ENCODE measurements at regions not wholly inside any gene's neighbourhood (a gene's known extent, or its start where the extent isn't known, plus 50 kb on each side); places are given as distances from the start of the nearest gene placed in this dataset.

DNA sequence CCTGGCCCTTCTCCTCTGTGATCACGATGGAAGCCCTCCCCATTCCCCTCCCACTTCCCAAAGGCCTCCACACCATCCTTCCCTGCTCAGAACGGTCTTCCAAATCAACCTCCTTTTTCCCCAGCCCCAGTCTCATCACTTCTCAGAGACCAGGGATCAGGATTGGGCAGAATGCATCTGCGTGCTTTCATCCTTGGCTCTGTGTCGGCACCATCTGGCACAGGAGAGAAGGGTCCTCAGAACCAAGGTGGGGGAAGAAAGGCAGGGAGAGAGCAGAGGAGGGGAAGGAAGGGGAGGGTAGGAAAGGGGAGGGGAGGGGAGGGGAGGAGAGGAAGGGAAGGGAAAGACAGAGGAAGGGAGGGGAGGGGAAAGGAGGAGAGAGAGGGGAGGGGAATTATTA lies 52.4 kb upstream of the FICD start:
- DNase-seq (ENCODE audit: low spot score): no peak

DNA sequence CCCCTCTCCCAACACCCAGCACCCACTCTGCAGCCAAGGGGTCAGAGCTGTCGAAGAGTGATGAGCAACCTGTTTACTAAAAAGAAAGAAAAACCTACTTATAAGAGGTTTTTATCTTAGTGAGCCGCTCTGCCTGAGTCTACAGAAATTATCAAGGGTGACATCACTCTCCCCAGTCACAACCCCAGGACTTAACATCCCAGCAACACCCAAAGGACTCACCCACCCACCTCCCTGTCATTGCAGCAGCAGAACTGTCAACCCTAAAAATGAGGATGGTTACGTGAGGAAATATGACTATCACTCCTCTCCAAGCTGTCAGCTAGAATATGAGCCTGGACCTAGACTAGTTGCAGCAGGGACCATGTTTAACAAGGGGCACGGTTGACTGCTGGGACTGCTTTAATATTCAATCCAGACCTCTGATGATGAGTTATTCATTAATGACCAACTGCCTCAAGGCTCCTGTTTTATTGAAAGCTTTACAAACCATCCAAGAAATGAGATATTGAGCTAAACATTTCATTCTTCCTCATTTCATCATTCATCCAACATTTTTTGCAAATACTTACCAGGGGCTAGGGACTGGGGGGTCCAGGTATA lies 53.9 kb upstream of the FICD start:
- no peak for DNase-seq (ENCODE audit: low spot score)

DNA sequence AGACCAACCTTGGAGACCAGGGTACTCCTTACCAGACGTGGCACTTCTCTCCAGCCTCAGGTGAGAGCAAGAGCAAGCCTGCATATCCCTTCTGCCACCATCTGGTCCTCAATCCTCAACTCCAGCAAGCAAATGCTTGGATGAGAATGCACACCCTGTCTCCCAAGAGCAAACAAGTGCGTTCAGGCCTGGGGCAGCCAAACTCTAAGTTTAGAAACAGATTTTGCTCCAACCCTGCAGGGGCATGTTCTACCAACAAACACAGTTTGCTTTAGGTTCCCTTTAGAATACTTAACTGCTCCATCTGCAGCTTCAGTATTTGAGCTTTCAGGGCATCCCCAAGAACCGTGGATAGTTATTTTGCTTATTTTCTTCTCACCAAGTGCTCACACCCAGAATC lies 55.9 kb upstream of the FICD start:
- no peak for DNase-seq (ENCODE audit: low spot score)

DNA sequence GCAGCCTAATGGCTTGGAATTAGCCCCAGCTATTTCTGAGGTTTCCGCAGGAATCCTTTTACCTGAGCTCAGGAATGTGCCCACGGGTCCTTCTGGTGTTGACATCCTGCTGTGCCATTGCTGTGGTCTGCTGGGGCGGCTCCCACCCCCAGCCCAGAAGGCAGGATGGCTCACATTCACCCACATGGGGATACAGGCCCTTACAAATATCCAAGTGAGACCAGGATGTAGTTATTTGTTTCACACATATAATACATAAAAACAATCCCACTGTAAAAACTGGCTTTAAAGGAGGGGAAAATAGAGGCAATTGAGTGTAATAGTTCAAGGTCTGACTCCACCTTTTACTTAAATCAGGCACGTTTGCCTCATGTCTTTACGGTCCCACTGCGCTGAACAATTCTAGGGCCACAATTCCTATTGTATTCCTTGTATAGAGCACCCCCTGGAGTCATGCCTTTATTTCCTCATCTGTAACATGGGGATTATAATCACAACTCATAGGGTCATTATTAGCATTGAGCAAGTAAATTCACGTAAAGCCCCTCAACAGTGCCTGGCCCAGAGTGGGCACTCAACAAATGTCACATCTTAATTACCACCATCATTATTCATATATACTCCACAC lies 57.2 kb upstream of the FICD start:
- peak; percentile 19 for DNase-seq (ENCODE audit: low spot score)

DNA sequence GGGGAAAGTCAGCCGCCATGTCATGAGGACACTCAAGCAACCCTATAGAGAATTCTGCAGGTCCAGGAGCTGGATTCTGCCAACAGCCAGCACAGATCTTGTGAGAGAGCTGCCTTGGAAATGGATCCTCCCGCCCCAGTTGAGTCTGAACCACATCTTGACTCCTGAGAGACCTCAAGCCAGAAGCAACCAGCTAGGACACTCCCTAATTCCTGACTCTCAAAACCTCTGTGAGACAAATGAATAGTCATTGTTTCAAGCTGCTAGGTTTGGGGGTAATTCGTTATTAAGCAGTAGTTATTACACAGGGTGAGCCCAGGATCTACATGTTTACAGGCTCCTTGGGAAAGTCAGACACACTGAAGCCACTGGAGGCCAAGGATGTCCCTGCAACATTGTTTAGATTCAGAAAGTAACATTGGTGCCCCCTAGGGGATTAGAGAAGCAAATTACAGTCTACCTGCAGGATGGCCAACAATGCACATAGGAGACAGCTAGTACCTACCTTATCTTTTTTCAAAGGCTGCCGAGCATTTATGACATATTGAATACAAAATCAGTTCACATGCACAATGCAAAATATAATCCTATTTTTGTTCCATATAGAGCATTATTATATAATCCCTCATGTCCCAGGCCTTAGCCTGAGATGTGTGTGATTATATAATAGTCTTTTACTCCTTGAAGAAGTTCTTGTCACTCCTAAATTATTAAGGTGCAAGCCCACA lies 57.9 kb upstream of the FICD start:
- peak; percentile 82 for DNase-seq (ENCODE audit: low spot score)

DNA sequence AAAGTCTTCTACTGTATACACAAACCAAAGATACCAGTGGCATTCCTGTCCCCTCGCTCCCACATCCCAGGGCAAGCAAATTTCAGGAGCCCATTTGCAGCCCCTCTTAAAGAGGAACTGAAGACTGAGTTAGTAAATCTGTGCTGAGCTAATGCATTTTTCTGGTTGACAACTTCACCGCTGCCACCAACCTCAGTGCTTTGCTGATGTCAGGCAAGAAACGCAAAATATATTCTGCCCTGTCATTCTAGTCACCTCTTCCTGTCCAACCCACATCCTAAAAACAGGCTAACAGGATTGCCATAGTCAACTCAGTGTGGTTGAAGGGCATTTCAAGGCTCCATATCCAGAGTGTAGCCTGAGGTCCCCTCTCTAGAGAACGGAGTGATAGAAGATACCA lies 59.4 kb upstream of the FICD start:
- DNase-seq (ENCODE audit: low spot score): no peak

DNA sequence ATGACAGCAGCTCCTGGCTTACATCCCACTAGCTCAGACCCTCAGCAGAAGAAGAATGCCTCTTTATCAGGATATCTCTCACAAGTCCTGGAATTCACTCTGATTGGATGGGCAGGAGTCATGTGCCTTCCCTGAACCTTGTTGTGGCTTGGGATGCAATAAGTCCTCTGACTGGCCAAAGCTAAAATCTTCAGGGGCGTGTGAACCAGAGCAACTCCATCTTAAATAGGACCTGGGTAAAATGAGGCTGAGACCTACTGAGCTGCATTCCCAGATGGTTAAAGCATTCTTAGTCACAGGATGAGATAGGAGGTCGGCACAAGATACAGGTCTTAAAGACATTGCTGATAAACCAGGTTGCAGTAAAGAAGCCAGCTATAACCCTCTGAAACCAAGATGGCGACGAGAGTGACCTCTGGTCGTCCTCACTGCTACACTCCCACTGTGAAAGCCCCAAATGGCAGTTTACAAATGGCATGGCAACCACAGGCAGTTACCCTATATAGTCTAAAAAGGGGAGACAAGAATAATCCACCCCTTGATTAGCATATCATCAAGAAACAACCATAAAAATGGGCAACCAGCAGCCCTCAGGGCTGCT lies 60.4 kb upstream of the FICD start:
- no peak for DNase-seq (ENCODE audit: low spot score)

DNA sequence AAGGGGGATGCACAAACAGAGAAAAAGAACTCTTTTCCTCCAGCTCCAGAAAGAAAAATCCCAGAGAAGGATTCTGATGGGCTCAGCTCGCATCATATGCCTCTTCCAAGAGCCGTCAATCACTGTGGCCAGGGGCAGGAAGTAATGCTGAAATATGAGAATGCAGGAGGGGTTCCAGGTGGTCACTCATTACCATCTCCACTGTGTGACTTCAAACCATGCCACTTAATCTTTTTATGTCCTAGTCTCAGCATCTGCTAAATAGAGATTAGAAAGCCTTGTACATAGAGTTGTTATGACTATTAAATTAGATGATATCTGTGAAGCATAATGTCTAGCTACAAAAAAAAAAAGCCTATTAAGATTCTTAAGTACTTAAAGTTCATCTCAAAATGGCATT lies 65.6 kb upstream of the FICD start:
- DNase-seq (ENCODE audit: low spot score): no peak

DNA sequence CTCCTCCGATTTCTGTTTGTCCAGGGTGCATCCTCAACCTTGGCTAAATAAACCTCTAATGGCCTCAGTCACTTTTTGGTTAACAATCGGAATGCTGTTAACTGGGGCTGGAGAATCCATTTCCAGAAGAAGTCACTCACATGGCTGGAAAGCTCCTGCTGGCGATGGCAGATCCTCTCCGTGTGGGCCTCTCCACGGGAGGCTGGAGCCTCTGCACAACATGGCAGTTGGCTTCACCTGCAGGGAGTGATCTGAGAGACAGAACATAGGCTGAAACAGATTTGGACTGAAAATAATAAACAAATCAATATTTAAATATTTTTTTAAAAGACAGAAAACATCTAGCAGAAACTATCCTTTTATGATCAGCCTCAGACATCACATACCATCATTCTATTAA lies 66.8 kb upstream of the FICD start:
- DNase-seq (ENCODE audit: low spot score): no peak

DNA sequence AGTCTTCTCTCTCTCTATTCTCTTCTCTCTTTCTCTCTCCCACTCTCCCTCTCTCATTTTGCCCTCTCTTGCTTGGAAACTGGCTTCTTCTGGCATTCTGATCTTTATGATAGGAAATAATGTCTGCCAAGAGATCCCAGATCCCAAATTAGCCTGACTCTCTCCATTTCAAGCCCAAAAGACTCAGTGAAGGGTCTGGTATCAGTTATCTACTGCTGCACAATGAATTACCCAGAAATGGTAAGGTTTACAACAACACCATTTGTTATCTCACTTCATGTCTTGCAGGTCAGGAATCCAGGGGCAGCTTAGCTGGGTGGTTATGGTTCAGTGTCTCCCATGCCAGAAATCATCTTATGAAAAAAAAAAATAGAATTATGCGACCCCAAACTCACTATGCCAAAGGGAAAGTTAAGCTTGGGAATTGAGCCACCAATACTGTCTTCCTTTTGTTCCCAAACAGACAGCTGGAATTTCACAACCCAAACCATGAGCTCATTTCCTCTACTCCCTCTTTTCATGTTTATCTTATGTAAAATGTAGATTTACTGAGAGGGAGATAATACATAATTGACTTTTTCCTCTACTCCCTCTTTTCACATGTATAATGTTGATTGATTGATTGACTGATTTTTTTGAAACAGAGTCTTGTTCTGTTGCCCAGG lies 67.8 kb upstream of the FICD start:
- DNase-seq (ENCODE audit: low spot score): no peak

DNA sequence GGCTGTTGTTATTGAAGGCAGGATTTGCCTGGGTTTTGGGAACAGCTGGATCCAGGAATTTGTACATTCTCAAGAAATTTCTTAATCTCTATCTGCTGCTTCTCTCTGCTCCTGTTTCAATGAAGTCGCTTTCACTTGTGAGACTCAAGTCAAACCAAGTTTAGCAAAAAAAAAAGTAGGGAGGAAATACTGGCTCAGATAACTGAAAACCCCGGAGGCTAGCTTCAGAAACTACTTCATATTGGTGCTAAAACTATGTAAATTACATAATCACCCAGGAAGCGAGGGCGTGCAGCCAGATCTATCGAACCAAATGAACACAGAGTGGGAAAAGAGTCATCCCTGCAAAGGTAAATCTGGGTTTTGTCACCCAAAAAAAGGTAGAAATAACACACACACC lies 68.3 kb upstream of the FICD start:
- DNase-seq (ENCODE audit: low spot score): peak; percentile 48

DNA sequence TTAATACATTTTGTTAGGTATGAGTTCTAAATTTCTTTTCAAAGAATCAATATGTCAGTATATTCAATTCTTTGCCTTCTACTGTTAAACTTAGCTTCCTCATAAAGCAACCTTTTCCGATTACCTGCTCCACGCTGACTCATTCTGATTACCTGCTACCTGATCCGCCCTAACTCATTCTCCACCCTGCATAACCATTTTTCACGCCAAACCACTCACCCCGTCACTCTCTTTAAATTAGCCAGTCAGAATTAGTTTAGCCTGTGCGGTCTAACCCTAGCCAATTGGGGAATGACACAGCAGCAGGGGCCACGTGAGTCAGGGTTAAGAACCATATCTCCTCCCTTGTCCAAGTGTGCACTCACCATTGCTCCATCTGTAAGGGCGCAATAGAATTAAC lies 72.2 kb upstream of the FICD start:
- no peak for DNase-seq (ENCODE audit: low spot score)

DNA sequence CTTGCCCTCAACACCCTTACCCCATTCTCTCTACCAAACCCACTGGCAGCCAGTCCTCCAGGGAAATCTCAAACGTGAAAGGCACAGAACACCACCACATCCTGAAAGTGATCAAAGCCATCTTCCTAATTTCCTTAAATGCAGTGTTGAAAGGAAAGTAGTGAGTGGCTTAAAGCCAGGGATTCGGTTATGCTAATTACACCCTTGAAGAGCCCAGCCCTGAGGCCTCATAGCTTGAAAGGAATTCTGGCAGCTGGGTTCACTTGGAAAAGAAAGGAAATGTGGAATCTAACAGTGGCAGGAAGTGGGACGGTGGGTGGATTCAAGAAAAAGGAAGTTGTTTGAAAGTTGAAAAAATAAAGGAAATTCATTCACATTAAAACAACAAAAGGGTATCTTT lies 73.0 kb upstream of the FICD start:
- DNase-seq (ENCODE audit: low spot score): peak; percentile 41

DNA sequence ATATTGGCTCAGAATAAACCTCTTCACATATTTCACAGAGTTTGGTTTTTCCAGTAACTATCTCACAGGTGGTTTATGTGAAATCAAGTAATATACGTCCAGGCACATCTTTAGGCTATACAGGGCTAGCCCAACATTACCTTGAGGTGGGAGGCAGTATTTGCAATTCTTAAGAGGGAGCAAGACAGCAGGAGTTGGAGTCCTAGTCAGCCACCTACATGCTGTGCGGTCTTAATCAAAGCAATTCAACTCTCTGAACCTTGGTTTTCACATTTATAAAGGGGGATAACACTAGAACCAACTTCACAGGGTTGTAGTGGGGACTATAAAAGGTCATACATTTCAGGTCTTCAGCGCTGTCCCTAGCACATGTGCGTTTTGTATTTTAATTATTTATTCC lies 73.5 kb upstream of the FICD start:
- DNase-seq (ENCODE audit: low spot score): no peak

DNA sequence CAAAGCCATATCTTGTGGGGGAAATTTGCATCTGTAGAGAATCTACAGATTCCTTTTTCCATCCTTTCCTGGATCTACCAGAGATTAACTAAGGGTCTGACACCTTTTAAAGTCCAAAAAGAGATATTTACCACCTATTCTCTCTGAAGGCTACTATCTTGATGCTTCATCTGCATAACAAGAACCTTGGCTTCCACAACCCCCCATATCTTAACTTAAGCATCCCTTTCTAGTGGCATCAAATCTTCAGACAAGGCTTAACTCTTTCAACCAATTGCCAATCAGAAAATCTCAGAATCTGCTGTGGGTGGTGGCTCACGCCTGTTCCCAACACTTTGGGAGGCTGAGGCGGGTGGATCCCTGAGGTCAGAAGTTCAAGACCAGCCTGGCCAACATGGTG lies 74.3 kb upstream of the FICD start:
- no peak for DNase-seq (ENCODE audit: low spot score)

DNA sequence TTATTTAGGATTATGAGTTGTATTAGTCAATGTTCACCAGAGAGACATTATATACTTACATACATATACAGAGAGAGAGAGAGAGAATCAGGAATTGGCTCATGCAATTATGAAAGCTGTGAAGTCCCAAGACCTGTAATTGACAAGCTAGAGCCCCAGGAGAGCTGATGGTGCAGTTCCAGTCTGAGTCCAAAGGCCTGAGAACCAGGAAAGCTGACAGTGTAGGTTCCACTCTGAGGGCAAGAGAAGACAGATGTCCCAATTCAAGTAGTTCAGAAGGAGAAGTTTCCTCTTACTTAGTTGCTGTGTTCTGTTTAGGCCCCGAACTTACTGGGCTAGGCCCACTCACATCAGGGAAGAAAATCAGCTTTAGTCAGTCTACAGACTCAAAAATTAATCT lies 76.4 kb upstream of the FICD start:
- no peak for DNase-seq (ENCODE audit: low spot score)

DNA sequence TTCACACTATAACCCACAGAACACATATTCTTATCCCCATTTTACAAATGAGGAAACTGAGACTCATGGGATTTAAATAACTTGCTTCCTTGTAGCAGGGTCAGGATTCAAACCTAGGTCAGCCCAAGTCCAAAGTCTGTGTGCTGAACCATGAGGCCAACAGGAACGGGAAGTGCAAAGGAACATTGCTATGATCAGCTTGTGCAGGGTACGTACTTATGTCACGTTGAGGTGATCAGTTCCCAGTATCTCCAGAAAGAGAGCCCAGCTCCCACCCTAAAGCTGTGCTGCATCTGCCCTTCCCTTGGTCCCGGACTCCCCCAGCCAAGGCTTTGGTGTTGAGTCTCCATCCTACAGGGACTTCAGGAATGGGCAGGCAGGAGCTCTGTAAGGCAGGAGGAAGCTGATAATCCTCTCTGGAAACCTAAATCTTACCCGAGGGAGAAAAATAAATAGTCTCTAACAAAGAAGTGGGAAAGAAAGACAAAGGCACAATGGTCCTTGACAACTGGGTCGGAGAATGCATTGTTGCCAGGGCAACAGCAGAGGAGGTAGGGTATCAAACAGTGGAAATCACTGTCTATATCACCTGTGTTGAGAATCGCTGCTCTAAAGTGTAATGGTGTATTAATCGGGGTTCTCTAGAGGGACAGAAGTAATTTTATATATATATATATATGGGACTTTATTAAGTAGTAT lies 82.5 kb upstream of the FICD start:
- DNase-seq (ENCODE audit: low spot score): no peak

DNA sequence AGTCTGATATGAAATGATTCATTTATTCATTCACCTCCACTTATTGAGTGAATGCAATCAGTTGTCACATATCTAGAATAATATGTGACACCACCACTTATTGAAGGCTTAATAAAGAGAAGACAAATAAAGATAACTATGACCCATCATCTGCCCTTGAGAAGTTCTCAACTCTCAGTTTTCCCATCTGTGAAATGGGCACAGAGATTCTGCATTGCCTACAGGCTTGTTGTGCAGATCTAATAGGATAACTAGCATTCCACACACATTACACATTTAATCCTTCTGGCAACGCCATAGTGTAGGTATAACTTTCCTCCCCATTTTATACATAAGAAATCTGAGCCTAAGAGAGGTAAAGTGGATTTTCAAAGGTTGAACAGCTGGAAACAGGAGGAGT lies 84.2 kb upstream of the FICD start:
- no peak for DNase-seq (ENCODE audit: low spot score)

DNA sequence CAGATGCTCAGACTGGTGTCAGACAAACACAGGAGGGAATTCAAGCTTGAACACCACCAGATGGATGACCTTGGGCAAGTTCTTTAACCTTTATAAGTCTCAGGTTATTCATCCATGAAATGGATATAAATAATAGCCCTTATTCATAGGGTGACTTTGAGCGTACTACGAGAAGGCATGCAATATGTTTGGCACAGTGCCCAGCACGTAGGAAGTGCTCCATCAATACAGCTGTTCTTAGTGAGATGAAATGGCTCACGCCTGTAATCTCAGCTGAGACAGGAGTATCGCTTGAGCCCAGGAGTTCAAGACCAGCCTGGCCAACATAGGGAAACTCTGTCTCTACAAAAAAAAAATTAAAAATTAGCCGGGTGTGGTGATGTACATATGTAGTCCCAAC lies 84.8 kb upstream of the FICD start:
- DNase-seq (ENCODE audit: low spot score): no peak

DNA sequence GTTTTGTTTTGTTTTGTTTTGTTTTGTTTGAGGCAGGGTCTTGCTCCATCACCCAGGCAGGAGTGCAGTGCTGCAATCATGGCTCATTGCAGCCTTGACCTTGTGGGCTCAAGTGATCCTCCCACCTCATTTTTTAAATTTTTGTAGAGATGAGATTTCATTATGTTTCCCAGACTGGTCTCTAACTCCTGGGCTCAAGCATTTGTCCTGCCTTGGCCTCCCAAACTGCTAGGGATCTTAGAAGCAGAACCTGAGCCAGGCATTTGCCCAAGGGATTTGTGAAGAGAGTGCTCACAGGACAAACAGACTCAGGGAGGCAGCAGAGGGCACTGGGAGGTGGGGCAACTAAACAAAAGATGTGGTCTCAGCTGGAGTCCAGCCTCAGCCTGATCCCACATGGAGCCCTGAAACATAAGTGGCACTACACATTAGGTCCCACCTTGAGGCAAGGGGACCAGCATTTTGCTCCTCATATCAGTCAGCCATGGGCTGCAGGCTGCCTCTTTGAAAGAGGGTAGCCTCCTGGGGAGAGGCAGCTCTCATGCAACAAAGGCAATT lies 86.2 kb upstream of the CMKLR1 start:
- no peak for DNase-seq (ENCODE audit: low spot score)

DNA sequence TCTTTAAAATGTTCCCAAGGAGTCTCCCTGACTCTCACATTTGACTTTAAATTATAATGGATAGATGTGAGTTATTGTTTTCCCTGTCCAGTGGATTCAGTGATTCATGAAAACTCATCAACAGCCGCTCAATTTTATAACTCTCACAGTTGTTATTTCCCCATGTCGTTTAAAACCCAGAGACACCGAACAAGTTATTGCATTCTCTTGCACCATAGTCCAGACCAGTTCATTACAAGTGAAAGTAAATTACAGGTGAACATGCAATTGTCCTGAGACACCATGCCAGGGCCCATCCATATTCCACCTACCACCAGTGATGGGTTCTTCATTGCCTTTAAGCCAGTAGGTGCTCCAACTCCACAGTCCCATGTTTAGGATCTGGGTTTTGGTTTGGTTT lies 85.7 kb upstream of the CMKLR1 start:
- no peak for DNase-seq (ENCODE audit: low spot score)

DNA sequence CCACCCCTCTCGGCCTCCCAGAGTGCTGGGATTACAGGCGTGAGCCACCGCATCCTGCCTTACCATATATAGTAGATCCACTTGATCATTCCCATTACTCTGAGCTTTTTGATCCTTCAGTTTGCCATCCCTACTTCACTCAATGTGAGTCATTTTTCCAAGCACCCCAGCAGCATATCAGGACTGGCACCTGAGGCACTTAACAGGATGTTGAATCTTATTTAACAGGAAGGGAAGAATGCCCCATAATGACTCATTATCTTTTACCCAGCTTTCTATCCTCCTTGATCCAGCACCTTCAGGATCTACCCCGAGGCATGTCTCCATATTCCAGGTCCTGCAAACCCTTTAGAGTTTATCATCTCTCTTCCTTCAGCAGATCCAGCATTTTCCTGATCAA lies 84.9 kb upstream of the CMKLR1 start:
- DNase-seq (ENCODE audit: low spot score): no peak
